H9 (cell line): ENCODE measurements at regions not wholly inside any gene's neighbourhood (a gene's known extent, or its start where the extent isn't known, plus 50 kb on each side); places are given as distances from the start of the nearest gene placed in this dataset.

Experiments
- DNase-seq: peaks from one replicate; pipeline ENCODE4 v3.0.0-alpha.2; 2017
- H2AFZ ChIP-seq: one replicate; pipeline ENCODE4 v1.6.1; 2013; ENCODE audit warnings: mild to moderate bottlenecking, low read length, control low read depth, moderate library complexity
- H2AK5ac ChIP-seq: 2 replicates; pipeline ENCODE4 v1.6.1; 2013; ENCODE audit warnings: low read length, control low read depth, mixed read lengths; ENCODE audit not compliant: insufficient read length
- H2BK120ac ChIP-seq: one replicate; pipeline ENCODE4 v1.6.1; 2013; ENCODE audit warnings: low read depth, mild to moderate bottlenecking, low read length, control low read depth, inconsistent platforms; ENCODE audit not compliant: poor library complexity, severe bottlenecking
- H2BK12ac ChIP-seq: 2 replicates; pipeline ENCODE4 v1.6.1; 2013; ENCODE audit warnings: low read length, control low read depth, mixed read lengths, low read depth; ENCODE audit not compliant: insufficient read length
- H2BK15ac ChIP-seq: 2 replicates; pipeline ENCODE4 v1.6.1; 2013; ENCODE audit warnings: low read depth, low read length, control low read depth
- H2BK20ac ChIP-seq: one replicate; pipeline ENCODE4 v1.6.1; 2013; ENCODE audit warnings: low read depth, mild to moderate bottlenecking, low read length, control low read depth, inconsistent platforms; ENCODE audit not compliant: poor library complexity, severe bottlenecking
- H2BK5ac ChIP-seq: 2 replicates; pipeline ENCODE4 v1.6.1; 2013; ENCODE audit warnings: low read length, control low read depth, mixed read lengths; ENCODE audit not compliant: insufficient read length
- H3K14ac ChIP-seq: 2 replicates; pipeline ENCODE4 v1.6.1; 2013; ENCODE audit warnings: low read length, control low read depth; ENCODE audit not compliant: insufficient read depth
- H3K18ac ChIP-seq: 2 replicates; pipeline ENCODE4 v1.6.1; 2013; ENCODE audit warnings: low read depth, mild to moderate bottlenecking, mixed read lengths, low read length, control low read depth; ENCODE audit not compliant: insufficient read length
- H3K23ac ChIP-seq: 2 replicates; pipeline ENCODE4 v1.6.1; 2013; ENCODE audit warnings: low read length, control low read depth, mixed read lengths, low read depth; ENCODE audit not compliant: insufficient read length
- H3K23me2 ChIP-seq: 2 replicates; pipeline ENCODE4 v1.6.1; 2013; ENCODE audit warnings: low read depth, mild to moderate bottlenecking, mixed read lengths, low read length, control low read depth; ENCODE audit not compliant: insufficient read length, poor library complexity, severe bottlenecking
- H3K27ac ChIP-seq: 2 replicates; pipeline ENCODE4 v1.5.1; 2013; ENCODE audit warnings: low read length, control low read depth, mixed read lengths, low read depth; ENCODE audit not compliant: insufficient read length
- H3K27me3 ChIP-seq: 2 replicates; pipeline ENCODE4 v1.6.1; 2013; ENCODE audit warnings: low read length, control low read depth, inconsistent platforms; ENCODE audit not compliant: insufficient read depth
- H3K4ac ChIP-seq: 2 replicates; pipeline ENCODE4 v1.6.1; 2013; ENCODE audit warnings: low read depth, mild to moderate bottlenecking, control low read depth, inconsistent platforms, low read length, moderate library complexity
- H3K4me1 ChIP-seq: 2 replicates; pipeline ENCODE4 v1.6.1; 2013; ENCODE audit warnings: low read length, control low read depth, inconsistent platforms; ENCODE audit not compliant: insufficient read depth
- H3K4me2 ChIP-seq: 2 replicates; pipeline ENCODE4 v1.6.1; 2013; ENCODE audit warnings: low read length, control low read depth, mixed read lengths; ENCODE audit not compliant: insufficient read length, insufficient read depth
- H3K56ac ChIP-seq: 2 replicates; pipeline ENCODE4 v1.6.1; 2013; ENCODE audit warnings: low read depth, mild to moderate bottlenecking, mixed read lengths, low read length, control low read depth; ENCODE audit not compliant: insufficient read length
- H3K79me1 ChIP-seq: 2 replicates; pipeline ENCODE4 v1.6.1; 2013; ENCODE audit warnings: low read depth, mild to moderate bottlenecking, moderate library complexity, low read length, control low read depth, inconsistent platforms; ENCODE audit not compliant: insufficient read depth, poor library complexity, severe bottlenecking
- H3K79me2 ChIP-seq: 2 replicates; pipeline ENCODE4 v1.6.1; 2013; ENCODE audit warnings: low read length, control low read depth, inconsistent platforms; ENCODE audit not compliant: insufficient read depth
- H3K9ac ChIP-seq: 2 replicates; pipeline ENCODE4 v1.6.1; 2013; ENCODE audit warnings: low read length, control low read depth, mixed read lengths; ENCODE audit not compliant: insufficient read length; ENCODE audit errors: extremely low read depth
- H3K9me3 ChIP-seq: one replicate; pipeline ENCODE4 v1.6.1; 2013; ENCODE audit warnings: low read depth, low read length, inconsistent platforms; ENCODE audit not compliant: control insufficient read depth
- H3T11ph ChIP-seq: one replicate; pipeline ENCODE4 v1.6.1; 2013; ENCODE audit warnings: mild to moderate bottlenecking, low read length, control low read depth, inconsistent platforms
- H4K20me1 ChIP-seq: one replicate; pipeline ENCODE4 v1.6.1; 2013; ENCODE audit not compliant: control insufficient read depth, insufficient read length, insufficient read depth
- H4K5ac ChIP-seq: 2 replicates; pipeline ENCODE4 v1.6.1; 2013; ENCODE audit warnings: low read depth, mild to moderate bottlenecking, mixed read lengths, low read length, control low read depth; ENCODE audit not compliant: insufficient read length
- H4K8ac ChIP-seq: replicated peaks from 2 replicates; pipeline ENCODE4 v1.6.1; 2013; ENCODE audit warnings: low read length, control low read depth, mixed read lengths, low read depth; ENCODE audit not compliant: insufficient read length
- H4K91ac ChIP-seq: 2 replicates; pipeline ENCODE4 v1.6.1; 2013; ENCODE audit warnings: low read depth, mild to moderate bottlenecking, moderate library complexity, mixed read lengths, low read length, control low read depth; ENCODE audit not compliant: insufficient read length
- H3K27ac Mint-ChIP-seq, 3 experiments: 2 replicates in 2 of 3; 3 replicates in 1 of 3; pipeline ENCODE4 v1.8.0; 2020 to 2021; ENCODE audit warnings: mixed read lengths in 3 of 3, mild to moderate bottlenecking in 1 of 3, moderate library complexity in 1 of 3
- H3K27me3 Mint-ChIP-seq: 2 replicates; pipeline ENCODE4 v1.8.0; 2021; ENCODE audit warnings: low read depth, mild to moderate bottlenecking, moderate library complexity, mixed read lengths
- H3K36me3 Mint-ChIP-seq, 3 experiments: 2 replicates in 2 of 3; 3 replicates in 1 of 3; pipeline ENCODE4 v1.8.0; 2020 to 2021; ENCODE audit warnings: low read depth in 3 of 3, mixed read lengths in 3 of 3; ENCODE audit not compliant: insufficient read depth in 1 of 3
- H3K4me1 Mint-ChIP-seq, 2 experiments: 2 replicates each; pipeline ENCODE4 v1.8.0; 2020; ENCODE audit warnings: mixed read lengths in 2 of 2
- H3K4me3 Mint-ChIP-seq, 2 experiments: 2 replicates in 1 of 2; 3 replicates in 1 of 2; pipeline ENCODE4 v1.8.0; 2020 to 2021; ENCODE audit warnings: mild to moderate bottlenecking in 2 of 2, mixed read lengths in 2 of 2, moderate library complexity in 1 of 2
- H3K9me3 Mint-ChIP-seq, 2 experiments: 2 replicates in 1 of 2; 3 replicates in 1 of 2; pipeline ENCODE4 v1.8.0; 2020; ENCODE audit warnings: mild to moderate bottlenecking in 2 of 2, mixed read lengths in 2 of 2, moderate library complexity in 1 of 2
- WGBS: extraction: QIAGEN DNeasy Blood & Tissue Kit; methylation state at CpG from one replicate; pipeline ENCODE4 v1.1.7; 2013; ENCODE audit warnings: missing lambda C conversion rate, low lambda C conversion rate, mixed read lengths; ENCODE audit not compliant: insufficient read length; ENCODE audit errors: extremely low coverage; 5-methylcytosine and 5-hydroxymethylcytosine counted together
- TF ChIP-seq, protein P1 (sequence below): fragments of 200-600 bp; sonication (generic); conservative IDR thresholded peaks from 3 replicates; pipeline ENCODE4 v1.8.0; 2021; ENCODE audit warnings: antibody characterized with exemption, mild to moderate bottlenecking

DNA sequence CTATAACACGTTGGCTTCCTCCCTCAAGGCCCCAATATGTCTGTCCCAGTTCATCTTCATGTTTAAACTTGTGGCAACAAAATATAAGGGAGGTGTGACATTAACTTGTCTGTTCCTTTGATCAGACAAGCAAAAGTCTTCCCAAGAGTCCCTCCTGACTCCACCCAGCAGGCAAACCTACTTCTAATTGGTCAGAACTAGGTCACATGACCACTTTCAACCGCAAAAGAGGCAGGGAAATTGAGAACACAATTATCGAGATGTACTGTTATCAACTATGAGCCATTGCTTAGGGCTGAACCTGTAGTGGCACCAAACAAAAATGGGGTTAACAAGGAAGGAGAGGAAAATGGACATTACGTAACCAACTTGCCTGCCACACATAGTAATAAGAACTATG, 246.8 kb upstream of the TET2 start:
- H3K79me1 ChIP-seq, result no peaks in the 10 kb centered on the region
- H3K4ac ChIP-seq, result no peak overlapping the region
- H3K4me1 ChIP-seq, result no peaks in the 10 kb centered on the region
- Mint-ChIP-seq H3K27ac (no peak overlapping the region), H3K4me3 (no peak overlapping the region), H3K36me3 (peaks cover 0 to 8% (median 3%) of the 10 kb centered on the region in 3 experiments; a peak in 4 of 7 replicates), H3K27me3 (peaks cover 59% of the 10 kb centered on the region), H3K9me3 (peaks cover 6 to 9% of the 10 kb centered on the region in 2 experiments), H3K4me1 (peaks cover 3 to 5% of the 10 kb centered on the region in 2 experiments; a peak in 3 of 4 replicates)
- no peak overlapping the region for H2BK120ac ChIP-seq
- no peaks in the 10 kb centered on the region for H3K9me3 ChIP-seq
- no peaks in the 10 kb centered on the region; the same call in 1 of the 2 replicates for H3K27me3 ChIP-seq
- H4K91ac ChIP-seq, result no peak overlapping the region
- no peak overlapping the region for H2AFZ ChIP-seq
- H3K14ac ChIP-seq, result no peak overlapping the region
- no peak overlapping the region for H3K4me2 ChIP-seq
- H4K5ac ChIP-seq, result no peak overlapping the region
- no peak overlapping the region for H2BK5ac ChIP-seq
- TF ChIP-seq, protein P1, sequence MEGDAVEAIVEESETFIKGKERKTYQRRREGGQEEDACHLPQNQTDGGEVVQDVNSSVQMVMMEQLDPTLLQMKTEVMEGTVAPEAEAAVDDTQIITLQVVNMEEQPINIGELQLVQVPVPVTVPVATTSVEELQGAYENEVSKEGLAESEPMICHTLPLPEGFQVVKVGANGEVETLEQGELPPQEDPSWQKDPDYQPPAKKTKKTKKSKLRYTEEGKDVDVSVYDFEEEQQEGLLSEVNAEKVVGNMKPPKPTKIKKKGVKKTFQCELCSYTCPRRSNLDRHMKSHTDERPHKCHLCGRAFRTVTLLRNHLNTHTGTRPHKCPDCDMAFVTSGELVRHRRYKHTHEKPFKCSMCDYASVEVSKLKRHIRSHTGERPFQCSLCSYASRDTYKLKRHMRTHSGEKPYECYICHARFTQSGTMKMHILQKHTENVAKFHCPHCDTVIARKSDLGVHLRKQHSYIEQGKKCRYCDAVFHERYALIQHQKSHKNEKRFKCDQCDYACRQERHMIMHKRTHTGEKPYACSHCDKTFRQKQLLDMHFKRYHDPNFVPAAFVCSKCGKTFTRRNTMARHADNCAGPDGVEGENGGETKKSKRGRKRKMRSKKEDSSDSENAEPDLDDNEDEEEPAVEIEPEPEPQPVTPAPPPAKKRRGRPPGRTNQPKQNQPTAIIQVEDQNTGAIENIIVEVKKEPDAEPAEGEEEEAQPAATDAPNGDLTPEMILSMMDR, result no peak
- H2BK20ac ChIP-seq, result no peak overlapping the region
- no peak for DNase-seq
- H3K27ac ChIP-seq, result no peak overlapping the region
- H3K9ac ChIP-seq, result no peak overlapping the region
- WGBS, result no CpG with 5 or more reads among the region's 4 CpGs
- no peak overlapping the region for H3K18ac ChIP-seq
- H3K23me2 ChIP-seq, result no peaks in the 10 kb centered on the region
- no peaks in the 10 kb centered on the region for H3K79me2 ChIP-seq
- H3K23ac ChIP-seq, result no peak overlapping the region
- no peak overlapping the region for H4K8ac ChIP-seq
- no peak overlapping the region for H2BK15ac ChIP-seq
- no peaks in the 10 kb centered on the region for H4K20me1 ChIP-seq
- H3T11ph ChIP-seq, result no peak overlapping the region
- no peak overlapping the region for H3K56ac ChIP-seq
- H2AK5ac ChIP-seq, result no peak overlapping the region
- no peak overlapping the region for H2BK12ac ChIP-seq
